Ovary (tissue), 7 donors: ENCODE measurements at regions not wholly inside any gene's neighbourhood (a gene's known extent, or its start where the extent isn't known, plus 50 kb on each side); places are given as distances from the start of the nearest gene placed in this dataset. TPM values are rescaled to one million over a fixed set of nuclear protein-coding genes. Genes with fewer than 3 reads are reported as not detected.

Experiments
- DNase-seq, 5 donors: peaks; one replicate each; pipeline ENCODE4 v3.0.0-alpha.2; 2019 to 2020
- H3K27ac ChIP-seq, 2 donors: fragments of 200-600 bp; one replicate each; pipeline versions ENCODE4 v1.5.1 to v1.8.0; 2019 to 2022
- H3K27me3 ChIP-seq: fragments of 200-600 bp; one replicate; pipeline ENCODE4 v1.8.0; 2022
- H3K36me3 ChIP-seq: fragments of 200-600 bp; sonication (generic); one replicate; pipeline ENCODE4 v1.5.1; 2019
- H3K4me1 ChIP-seq: one replicate; pipeline ENCODE4 v1.8.1; 2013; ENCODE audit warnings: mild to moderate bottlenecking, moderate library complexity; ENCODE audit not compliant: insufficient read depth
- H3K4me3 ChIP-seq: fragments of 200-600 bp; sonication (generic); one replicate; pipeline ENCODE4 v1.5.1; 2017
- H3K9me3 ChIP-seq, 2 donors: fragments of 200-600 bp in 1 of 2; sonication (generic) in 1 of 2; one replicate each; pipeline versions ENCODE4 v1.5.1 to v1.8.1; 2013 to 2019; ENCODE audit warnings: mild to moderate bottlenecking in 1 of 2, moderate library complexity in 1 of 2
- CTCF ChIP-seq, 3 donors: fragments of 450-650 bp in 2 of 3; fragments of 200-600 bp in 1 of 3; IDR thresholded peaks; one replicate each; pipeline versions ENCODE4 v1.5.1 to v1.8.0; 2016 to 2022; ENCODE audit warnings: antibody characterized with exemption in 3 of 3, mild to moderate bottlenecking in 1 of 3
- EP300 ChIP-seq: sonication (generic); formaldehyde crosslinking; IDR thresholded peaks from one replicate; pipeline ENCODE4 v1.6.1; 2017; ENCODE audit warnings: antibody characterized with exemption
- POLR2A ChIP-seq: fragments of 450-650 bp; IDR thresholded peaks from one replicate; pipeline ENCODE4 v1.6.1; 2017; ENCODE audit warnings: antibody characterized with exemption, mild to moderate bottlenecking, moderate library complexity
- WGBS, 3 donors: extraction: QIAGEN DNeasy Blood & Tissue Kit in 1 of 3; methylation state at CpG; one replicate each; pipeline versions ENCODE4 v1.1.5 to v1.1.7; 2013 to 2017; 5-methylcytosine and 5-hydroxymethylcytosine counted together
- intact Hi-C, 4 donors: fragments of 100-400 bp; cut with DNase I; formaldehyde crosslinking; loops; one replicate each; pipeline versions ENCODE4 v1.11.0 to v1.15.1; 2022 to 2023
- small RNA-seq: library from RNA; depleted of rRNA; stranded (forward); fragments of <200 nt; gene quantifications from one replicate; pipeline ENCODE3, GENCODE V24; 2016
- donor health status: DM: no; HTN: no; CAD: no; lungs with moderate emphysema.
- donor health status: DM: no; HTN: no; CAD: no.
- donor health status: Bipolar disorder and iron deficiency.
- donor health status: DM: no; HTN: no; CAD: no.
- donor health status: DM: yes; HTN: yes; CAD: no.

- no peaks in the 10 kb centered on the region for H3K4me1 ChIP-seq
- H3K27me3 ChIP-seq, result no peaks in the 10 kb centered on the region
- no peak overlapping the region for H3K4me3 ChIP-seq
- no peaks in the 10 kb centered on the region for H3K36me3 ChIP-seq
- TF ChIP-seq POLR2A, result no peak
- TF ChIP-seq EP300, result no peak
- TF ChIP-seq CTCF (IDR thresholded peaks at IDR 0.05), result no peak
- WGBS, 3 donors, result 29 to 36% (median 32%) methylated on average over 4 of the region's 4 CpGs
- no peak overlapping the region for H3K27ac ChIP-seq
- H3K9me3 ChIP-seq, result no peaks in the 10 kb centered on the region
- no peak for DNase-seq
- intact Hi-C loops, result no loop called here
These were observed 52.2 kb upstream of the TUT7 start for GRCh38 chr9:86406366-86406765.

GRCh38 chr9:86405926-86406325 is 51.7 kb upstream of the TUT7 start:
- no peaks in the 10 kb centered on the region for H3K27me3 ChIP-seq
- TF ChIP-seq EP300, result no peak
- TF ChIP-seq POLR2A, result no peak
- TF ChIP-seq CTCF (IDR thresholded peaks at IDR 0.05), result no peak
- no peak for DNase-seq
- no peak overlapping the region for H3K27ac ChIP-seq
- no peaks in the 10 kb centered on the region for H3K9me3 ChIP-seq
- H3K36me3 ChIP-seq, result no peaks in the 10 kb centered on the region
- 3 to 8% (median 6%) methylated on average over 4 of the region's 4 CpGs for WGBS, 3 donors
- H3K4me3 ChIP-seq, result no peak overlapping the region
- intact Hi-C loops, result no loop called here
- no peaks in the 10 kb centered on the region for H3K4me1 ChIP-seq

GRCh38 chr9:86405086-86405491 is 50.9 kb upstream of the TUT7 start:
- no peak for TF ChIP-seq CTCF (IDR thresholded peaks at IDR 0.05)
- no peak for TF ChIP-seq EP300
- TF ChIP-seq POLR2A, result no peak
- no peak overlapping the region for H3K27ac ChIP-seq
- WGBS, 3 donors, result 44 to 55% (median 45%) methylated on average over 2 of the region's 2 CpGs
- H3K9me3 ChIP-seq, result no peaks in the 10 kb centered on the region
- H3K27me3 ChIP-seq, result no peaks in the 10 kb centered on the region
- DNase-seq, result no peak
- H3K36me3 ChIP-seq, result no peaks in the 10 kb centered on the region
- intact Hi-C loops, result no loop called here
- no peak overlapping the region for H3K4me3 ChIP-seq
- no peaks in the 10 kb centered on the region for H3K4me1 ChIP-seq

Small RNA genes in the stretch of these regions (small RNA-seq; reads per million reads assigned to genes)
- not detected for gene AL158828.1
- gene RNU2-36P, result 0.45 reads per million
